DMS53 treated with DMSO at 0.1 percent for 48 hours (cell line): ENCODE measurements at regions not wholly inside any gene's neighbourhood (a gene's known extent, or its start where the extent isn't known, plus 50 kb on each side); places are given as distances from the start of the nearest gene placed in this dataset.

ENCODE experiments used
- DNase-seq: peaks from one replicate; lab custom pipeline; 2025; ENCODE audit not compliant: unreplicated experiment; lab: John Stamatoyannopoulos, UW

DNA sequence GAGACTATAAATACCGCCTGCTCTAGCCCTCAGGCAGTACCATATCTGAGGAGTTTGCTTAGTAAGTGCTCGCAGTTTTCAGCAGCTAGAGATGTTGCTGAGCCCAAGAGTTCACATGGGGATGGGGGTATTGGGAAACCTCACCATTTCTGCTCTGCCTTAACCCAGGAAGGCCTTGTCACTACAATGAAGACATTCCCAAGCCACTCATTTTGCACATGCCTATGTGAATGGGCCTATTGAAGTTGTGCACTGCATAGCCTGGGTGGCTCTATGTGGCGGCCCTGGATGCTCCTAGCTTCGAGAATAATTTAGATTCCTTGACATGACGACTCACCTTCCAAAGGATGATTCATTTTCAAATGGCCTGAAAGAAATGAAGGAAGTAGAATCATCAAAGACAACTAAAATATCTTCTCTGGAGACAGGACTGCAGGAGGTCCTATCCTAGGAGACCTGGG is 163.4 kb downstream of the ADAMTS15 start:
- no peak for DNase-seq

DNA sequence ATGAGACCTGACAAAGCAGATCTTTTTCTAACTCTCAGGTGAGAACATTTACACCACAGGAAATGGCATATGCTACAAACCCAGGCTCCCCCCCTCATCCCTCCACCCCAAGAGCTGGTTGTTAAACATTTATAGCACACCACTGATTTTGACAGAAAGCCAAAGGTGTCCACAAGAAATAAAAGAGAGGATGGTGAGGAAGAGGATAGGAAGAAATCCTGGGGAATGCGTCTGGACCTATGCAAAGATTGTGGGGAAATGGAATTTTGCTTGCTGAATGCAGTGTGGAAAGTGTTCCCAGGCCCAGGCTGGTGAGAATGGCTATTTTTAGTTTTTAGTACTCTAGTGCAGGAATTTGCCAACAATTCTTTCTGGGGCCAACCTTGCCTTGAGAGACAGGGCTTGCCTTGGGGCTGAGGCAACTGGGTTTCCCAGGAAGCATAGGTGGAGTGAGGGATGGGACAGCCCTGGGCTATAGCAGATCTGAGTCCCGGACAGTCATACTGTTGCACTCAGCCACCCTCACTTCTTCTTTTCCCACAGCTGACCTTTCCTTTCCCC is 163.9 kb downstream of the ADAMTS15 start:
- DNase-seq = no peak

DNA sequence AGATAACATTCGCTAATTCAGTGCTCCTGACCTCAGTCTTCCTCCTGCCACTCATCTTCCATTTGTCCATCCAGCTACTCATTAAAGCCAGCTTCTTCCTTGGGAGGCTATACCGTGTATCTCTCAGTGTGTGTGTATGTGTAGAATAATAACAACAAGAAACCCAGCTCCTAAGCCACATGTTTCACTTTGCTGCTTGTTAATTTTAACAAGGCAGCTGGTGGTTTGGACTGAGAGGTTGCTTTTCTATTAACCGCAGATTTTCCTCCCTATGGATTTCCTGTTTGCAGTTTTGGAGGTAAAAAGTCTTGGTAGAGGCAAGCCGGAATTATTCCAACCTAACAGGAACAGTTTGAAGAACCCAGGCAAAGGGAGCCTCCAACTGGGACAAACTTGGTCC is 165.0 kb downstream of the ADAMTS15 start:
- DNase-seq = no peak

DNA sequence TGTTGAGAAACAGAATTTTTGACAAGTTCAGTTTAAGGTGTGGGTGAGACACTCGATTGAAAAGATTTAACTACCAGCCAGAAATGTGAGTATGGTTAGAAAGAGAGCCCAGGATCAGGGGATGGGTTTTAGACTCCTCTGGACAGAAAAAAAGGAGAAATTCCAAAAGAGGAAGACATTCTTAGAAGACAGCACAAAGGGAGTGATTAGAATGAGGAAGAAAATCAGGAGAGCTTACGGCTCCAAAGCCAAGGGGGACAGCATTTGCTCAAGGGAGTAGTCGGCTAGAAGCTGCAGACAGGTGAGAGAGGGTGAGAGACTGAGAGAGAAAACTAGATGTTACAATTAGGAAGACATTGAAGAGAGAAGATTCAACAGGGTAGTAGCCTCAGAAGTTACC is 166.1 kb downstream of the ADAMTS15 start:
- DNase-seq = no peak

DNA sequence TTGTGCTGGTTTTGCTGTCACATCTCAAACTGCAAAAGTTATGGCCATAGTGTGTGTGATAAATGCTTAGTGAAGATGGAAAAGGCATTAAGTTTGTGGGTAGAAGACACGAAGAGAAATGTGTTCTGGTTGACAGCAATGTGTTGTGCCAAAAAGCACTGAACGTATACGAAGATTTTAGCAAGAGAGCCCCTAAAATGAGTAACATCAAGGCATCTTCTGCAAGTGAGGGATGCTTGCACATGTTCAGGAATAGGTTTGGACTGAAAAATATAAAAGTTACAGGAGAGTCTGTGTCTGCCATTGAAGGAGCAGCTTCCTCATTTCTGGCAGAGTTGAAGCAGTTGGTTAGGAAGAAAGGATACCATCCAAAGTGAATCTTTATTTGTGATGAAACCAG is 167.1 kb downstream of the ADAMTS15 start:
- no peak for DNase-seq

DNA sequence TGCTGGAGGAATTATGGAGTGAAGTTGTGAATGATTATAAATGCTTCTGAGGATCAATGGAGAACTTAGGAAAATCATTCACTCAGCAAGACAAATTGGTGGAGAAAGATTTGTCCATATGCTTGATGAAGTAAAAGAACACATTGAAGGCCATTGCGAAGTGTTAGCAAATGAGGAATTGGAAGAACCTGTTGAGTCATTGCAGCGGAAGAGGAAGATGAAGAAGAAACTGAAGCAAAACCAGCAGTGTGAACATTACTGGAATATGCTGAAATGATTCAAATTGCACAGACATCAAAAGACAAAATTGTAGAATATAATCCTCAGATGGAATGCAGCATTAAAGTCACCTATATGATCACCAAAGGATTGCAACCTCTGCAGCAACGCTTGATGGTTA is 168.1 kb downstream of the ADAMTS15 start:
- DNase-seq = no peak

DNA sequence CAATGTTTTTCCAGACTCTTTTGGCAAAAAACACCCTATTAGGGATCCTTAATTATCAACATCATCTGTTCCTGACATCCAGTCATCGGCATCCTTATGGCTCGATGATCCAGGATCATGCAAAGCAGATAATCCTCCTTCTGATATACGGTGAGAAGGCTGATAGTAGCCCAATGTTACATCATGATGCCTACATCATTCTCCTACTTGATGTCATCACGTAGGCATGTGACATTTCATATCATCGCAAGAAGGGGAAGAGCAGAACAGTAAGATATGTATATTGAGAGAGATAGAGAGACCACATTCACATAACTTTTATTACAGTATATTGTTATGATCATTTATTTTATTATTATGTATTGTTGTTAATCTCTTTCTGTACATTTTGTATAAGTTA is 168.6 kb downstream of the ADAMTS15 start:
- DNase-seq = no peak

DNA sequence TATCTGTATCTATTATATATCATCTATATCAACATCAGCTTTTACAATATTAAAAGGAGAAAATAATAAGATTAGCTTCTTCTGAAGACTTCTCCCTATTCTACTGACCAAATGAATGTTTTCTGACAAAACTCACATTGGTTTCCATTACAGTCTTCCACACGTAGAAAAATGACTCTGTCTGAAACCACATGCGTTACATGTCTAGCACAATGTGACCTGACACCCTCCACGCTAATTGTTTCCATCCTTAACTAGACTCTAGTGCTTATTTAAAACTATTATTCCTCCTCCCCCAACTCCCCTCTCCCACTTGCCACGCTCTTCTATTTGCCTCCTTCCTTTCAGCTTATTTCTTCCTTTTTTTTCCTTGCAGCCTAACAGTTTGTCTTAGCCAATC is 172.1 kb downstream of the ADAMTS15 start:
- DNase-seq = no peak

DNA sequence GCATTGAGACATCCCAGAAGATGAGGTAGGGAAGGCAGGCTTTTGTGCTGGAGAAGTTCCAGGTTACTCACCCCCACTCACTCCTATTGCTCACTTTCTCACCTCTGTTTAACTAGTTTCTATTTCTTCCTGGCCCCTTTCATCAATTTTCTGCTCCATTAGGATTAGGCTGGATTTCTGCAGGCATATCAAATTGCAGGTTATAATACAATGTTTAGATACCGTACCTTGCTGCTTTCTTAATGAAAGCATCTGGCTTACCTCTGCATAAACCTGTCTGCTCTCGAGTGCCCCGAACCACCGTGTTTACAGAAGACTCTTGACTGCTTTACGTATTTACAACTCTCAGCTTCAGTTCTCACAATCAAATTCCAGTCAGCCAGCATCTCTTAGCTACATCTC is 173.7 kb downstream of the ADAMTS15 start:
- DNase-seq = no peak

DNA sequence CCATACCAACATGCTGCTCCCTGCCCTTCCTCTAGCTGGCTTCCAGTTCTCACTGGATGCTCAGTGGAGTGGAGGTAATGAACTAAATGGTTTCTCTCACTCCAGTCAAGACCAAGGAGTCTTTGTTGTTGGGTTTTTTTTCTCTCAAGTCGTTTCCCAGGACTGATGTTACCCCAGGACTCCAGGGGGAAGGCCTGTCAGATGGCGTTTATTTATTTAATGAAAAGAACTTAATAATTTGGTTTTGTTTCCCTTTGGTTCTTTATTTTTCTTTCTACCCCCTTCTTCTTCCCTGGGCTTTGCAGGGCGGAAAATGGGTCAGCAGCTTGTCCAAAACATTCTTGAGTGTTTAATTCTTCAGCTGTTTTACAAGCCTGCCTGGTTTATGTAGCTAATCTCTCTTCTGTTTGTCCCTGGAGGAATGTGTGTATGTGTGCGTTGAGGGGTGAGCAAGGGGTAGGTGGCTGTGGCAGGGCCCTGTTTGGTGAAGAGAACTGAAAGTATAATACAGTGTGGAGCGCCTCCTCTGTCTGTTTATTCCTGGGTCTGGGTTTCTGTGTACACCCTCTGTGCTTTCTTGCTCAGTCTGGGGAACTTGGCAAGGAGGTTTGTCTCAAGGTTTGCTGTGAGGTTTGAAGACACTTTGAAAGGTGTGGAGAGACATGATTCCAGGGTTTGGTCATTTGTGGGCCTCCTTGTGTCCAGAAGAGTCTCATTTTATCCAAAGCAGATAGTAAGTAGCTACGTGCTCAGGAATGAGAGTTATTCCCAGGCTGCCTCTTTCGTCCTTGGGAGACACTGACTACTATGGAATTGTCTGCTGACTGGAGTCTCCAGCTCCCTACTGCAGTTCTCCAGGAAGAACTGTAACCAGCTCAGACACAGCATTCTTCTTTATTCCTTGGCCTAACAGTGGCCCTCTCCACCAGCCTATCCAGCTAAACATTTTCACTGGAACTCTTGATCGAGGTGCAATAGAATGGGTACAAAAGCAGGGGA is 175.5 kb downstream of the ADAMTS15 start:
- no peak for DNase-seq

DNA sequence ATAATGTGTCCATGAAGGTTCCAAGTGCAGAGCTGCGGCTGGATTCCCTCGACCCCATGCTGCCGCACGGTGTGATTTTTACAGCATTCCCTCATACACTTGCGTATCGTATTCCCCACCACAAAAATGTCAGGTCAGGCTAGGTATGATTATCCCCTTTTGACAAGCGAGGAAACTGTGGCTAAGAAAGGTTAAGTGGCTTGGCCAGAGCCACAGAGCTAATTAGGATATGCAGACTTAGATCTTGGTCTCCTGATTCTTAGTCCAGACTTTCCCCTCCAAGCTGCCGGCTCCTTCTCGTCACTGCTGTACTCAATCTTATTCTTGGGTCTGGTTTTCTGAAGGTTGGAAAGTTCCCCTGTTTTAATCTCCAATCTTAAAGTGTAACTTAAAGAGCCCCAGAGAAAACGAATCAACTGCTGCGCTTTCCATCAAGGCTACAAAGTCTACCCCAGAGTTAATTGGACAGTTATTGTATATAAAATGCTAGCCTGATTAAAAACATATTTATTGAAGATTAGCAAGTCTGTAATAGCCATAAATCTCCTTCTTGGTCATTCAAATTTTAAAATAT is 176.6 kb downstream of the ADAMTS15 start:
- DNase-seq = no peak

DNA sequence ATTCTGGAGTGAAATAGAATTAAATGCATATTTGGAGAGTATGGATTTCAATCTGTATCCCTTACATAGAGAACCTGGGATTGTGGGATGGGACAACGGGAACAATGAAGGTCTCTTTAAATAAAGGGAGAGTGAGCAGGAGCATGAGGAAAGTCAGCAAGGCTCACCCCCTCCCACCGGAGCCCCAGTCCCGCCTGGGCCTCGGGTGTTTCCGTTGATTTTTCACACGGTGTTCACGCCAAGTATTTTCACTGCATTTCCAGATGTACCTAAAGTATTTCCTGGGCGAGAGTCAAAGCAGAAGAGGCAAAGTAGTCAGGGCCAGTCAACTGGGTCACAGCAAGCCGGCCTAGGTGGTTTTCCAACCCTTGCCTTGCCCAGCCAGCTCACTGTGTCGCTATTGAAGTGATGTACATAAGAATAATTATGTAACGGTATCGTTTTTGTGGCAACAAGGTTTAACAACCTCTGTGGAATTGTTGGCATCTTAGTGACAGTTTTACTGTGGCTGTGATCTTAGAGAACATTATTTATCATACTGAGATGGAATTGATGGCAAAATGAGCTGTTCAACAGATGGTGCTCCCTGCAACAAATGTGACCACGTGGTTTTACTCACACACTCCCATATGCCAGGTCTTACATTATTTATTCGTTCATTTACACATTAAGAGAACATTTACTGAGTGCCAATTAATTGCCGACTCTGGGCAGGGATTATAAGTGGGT is 177.3 kb downstream of the ADAMTS15 start:
- DNase-seq = no peak

DNA sequence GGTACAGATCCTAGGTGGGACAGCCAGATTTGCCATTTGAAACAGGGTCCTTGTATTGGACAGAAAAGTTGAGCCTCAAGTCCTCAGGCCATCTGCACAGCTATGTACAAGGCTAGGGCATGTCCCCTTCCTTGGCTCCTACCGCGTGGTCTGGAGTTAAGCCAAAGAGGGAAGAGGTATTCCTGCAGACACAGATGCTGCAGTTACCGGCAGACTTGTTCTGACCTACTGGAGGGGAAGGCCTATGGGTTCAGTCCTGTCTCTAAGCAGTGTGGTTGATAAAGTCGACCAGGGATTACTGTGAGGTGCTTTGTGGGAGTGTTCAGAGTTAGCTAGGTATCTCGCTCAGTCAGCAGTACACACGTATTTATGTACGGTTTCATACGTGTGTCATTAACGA is 180.6 kb downstream of the ADAMTS15 start:
- no peak for DNase-seq

DNA sequence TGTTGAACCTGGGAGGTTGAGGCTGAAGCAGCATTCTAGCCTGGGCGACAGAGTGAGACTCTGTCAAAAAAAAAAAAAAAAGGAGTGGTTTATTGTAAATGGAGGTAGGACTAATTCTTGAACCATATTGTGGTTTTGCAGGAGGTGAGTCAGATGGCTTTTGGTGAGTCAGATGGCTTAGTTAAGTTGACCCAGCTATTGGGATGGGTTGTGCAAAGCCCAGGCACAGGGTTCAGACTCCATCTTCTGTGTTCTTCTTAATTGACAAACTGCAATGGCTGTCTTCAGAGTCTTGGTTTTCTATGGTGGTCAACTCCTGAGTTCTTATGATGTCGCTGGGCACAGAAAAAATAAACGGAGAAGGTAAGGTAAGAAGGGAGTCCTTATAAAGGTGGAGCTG is 182.7 kb downstream of the ADAMTS15 start:
- no peak for DNase-seq

DNA sequence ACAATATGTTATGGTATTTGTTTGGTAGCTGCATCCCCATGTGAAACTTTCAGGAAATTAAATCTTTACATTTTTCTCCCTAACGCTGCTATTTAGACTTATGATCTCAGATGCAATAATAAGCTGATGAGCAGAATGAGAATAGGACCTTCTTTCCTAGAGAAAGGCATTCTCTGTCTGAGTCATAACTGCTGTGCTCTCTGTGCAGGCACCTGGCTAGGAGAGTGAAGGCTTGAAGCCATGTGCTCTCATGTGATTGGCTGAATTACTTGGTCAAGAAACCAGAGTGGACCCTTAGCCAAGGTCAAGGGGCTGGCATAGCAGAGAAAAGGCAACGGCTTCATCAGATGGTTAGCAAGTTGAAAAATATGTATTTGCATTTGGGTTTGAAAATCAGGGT is 185.0 kb downstream of the ADAMTS15 start:
- DNase-seq = no peak

DNA sequence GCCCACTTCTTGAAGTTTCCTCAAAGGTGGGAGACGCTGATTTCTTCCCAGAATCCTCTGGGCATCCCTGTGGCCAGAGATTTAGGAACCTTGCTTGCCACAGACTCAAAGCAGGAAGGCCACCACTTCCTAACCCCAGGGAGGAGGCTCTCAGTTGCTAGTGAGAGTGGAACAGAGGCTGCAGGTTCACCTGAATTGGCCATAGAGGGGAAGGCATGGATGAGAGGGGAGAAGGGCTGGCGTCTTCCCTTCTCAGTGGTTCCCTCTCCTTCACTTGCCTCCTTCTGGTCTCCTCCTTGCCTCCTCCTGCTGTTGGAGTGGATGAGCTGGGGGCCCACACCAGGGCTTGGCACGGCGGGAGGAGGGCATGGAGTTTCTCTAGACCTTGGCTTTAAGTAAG is 185.7 kb downstream of the ADAMTS15 start:
- no peak for DNase-seq

DNA sequence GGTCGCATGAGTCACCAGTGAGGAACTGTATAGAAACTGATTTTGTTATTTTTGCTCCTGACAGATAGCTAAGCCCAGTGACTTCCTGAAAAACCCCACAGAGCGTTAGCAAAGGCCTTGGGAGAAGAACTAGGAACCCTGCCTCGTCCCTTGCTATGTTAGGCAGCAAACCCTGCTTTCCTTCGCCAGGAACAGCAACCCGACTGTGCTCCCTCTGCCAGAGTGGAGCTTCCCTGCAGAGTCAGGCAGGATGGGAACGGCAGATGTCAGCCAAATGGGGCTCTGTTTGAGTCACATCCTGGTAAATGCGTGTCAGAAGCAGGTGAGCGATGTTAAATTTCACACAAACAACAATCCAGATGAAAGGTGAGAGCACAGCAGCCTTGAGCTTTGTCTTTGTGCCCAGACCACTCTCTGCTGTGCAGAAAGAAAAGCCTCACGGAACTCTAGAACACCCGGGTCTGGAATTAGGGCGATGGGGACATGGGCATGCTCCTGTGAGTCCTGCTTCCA is 186.6 kb downstream of the ADAMTS15 start:
- DNase-seq = no peak

DNA sequence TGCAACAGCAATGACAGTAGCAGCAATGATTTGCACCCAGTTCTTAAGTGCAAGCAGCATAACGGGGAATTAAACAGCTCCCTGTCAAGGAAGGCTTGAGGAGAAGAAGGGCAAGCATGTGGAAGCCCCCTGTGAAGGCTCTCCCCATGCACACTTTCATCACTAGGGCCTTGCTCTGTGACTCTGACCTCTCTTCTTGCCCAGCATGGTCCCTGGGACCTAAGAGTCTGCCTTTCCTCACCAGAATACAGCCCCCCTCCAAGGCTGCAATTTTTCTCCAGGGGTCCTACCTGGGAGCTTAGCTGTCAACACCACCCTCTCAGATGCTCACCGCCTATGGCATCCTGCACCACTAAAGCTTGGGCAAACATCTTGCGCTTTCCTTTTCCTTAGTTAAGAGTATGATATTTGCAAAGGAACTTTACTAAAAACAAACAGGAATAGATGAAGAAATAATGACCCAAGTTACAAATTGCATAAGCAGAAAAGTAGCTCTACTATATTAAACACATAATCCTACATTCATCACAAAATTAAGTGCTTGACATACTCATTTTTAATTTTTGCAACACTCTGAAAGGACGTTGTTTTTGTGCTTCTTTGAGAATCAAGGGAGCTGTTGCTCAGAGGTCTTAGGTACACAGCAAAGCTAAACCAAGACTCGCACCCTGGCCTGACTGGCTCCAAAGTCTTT is 187.6 kb downstream of the ADAMTS15 start:
- no peak for DNase-seq

DNA sequence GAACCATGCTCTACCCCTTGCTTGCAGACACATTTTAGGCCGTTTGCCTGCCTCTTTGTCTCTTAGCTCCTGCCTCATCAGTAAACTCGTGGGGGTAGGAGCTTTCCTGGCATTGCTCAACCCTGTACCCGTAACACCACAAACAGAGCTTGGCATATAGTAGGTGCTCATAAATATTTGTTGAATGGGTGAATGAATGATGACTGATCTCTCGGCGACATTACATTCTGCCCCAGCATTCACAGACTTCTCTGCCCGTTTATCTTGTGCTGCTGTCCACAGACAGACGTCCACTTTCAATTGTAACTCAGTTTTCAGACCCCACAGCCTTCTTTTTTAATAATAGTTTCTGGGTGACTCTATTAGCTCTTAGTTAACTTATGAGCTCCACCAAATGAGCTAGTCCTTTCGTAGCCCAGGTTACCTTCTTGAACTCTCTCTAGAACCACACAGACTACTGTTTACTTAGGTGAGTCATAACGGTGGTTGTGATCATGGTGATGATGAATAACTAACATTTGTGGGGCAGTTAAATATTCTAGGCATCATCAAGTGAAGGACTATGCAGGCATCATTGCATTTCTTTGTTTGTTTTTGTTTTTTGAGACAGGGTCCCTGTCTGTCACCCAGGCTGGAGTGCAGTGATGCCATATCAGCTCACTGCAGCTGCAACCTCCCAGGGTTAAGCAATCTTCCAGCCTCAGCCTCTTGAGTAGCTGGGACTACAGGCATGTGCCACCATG is 188.4 kb downstream of the ADAMTS15 start:
- peak; percentile 43 for DNase-seq

DNA sequence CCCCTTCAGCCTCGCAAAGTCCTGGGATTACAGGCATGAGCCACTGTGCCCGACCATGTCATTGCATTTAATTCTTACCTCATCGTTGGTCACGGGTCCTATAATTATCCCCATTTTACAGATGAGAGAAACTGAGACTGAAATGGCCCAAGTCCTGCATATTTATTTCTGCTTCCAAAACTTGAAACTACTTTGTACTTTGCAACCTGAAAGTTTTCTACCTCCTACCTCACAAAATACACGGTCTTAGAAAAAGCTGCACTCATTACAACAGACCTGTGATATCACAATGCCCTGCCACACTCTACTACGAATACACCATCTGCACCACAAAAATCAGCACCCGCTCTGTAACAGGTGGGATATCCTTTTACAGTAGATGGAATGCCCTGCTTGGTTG is 189.1 kb downstream of the ADAMTS15 start:
- DNase-seq = no peak
